MCF 10A (cell line): ENCODE measurements at regions not wholly inside any gene's neighbourhood (a gene's known extent, or its start where the extent isn't known, plus 50 kb on each side); places are given as distances from the start of the nearest gene placed in this dataset.

Source experiments
- BruUV-seq: library from RNA; stranded (reverse); fragments of 400-500 nt; replicated peaks from 2 replicates; lab custom pipeline; 2021; lab: Mats Ljungman, UMichigan
- CTCF ChIA-PET: fragments of 300-600 bp; sonication (Branson Sonifier 250); formaldehyde crosslinking; extraction: SDS; loops from one replicate; lab custom pipeline; 2021; ENCODE audit warnings: antibody characterized with exemption, inconsistent platforms; lab: Yijun Ruan, JAX
- POLR2A ChIA-PET: fragments of 300-600, 350-650 bp; sonication (Branson Sonifier 250); formaldehyde crosslinking; extraction: SDS; loops from one replicate; lab custom pipeline; 2020; ENCODE audit warnings: antibody characterized with exemption, inconsistent platforms; lab: Yijun Ruan, JAX
- DNase-seq: peaks from one replicate; pipeline ENCODE4 v3.0.0-alpha.2; 2018; ENCODE audit not compliant: unreplicated experiment
- H3K27ac Mint-ChIP-seq: one replicate; pipeline ENCODE4 v1.8.0; 2022; ENCODE audit warnings: mild to moderate bottlenecking, low read depth, mixed read lengths; ENCODE audit not compliant: unreplicated experiment
- H3K27me3 Mint-ChIP-seq: one replicate; pipeline ENCODE4 v1.8.0; 2022; ENCODE audit warnings: mixed read lengths; ENCODE audit not compliant: insufficient read depth, unreplicated experiment
- H3K36me3 Mint-ChIP-seq: one replicate; pipeline ENCODE4 v1.8.0; 2022; ENCODE audit warnings: mild to moderate bottlenecking, moderate library complexity, mixed read lengths; ENCODE audit not compliant: insufficient read depth, unreplicated experiment
- H3K4me1 Mint-ChIP-seq: one replicate; pipeline ENCODE4 v1.8.0; 2022; ENCODE audit warnings: mixed read lengths; ENCODE audit not compliant: insufficient read depth, unreplicated experiment
- H3K4me3 Mint-ChIP-seq: one replicate; pipeline ENCODE4 v1.8.0; 2022; ENCODE audit warnings: mild to moderate bottlenecking, moderate library complexity, mixed read lengths; ENCODE audit not compliant: unreplicated experiment
- H3K9me3 Mint-ChIP-seq: one replicate; pipeline ENCODE4 v1.8.0; 2022; ENCODE audit warnings: mixed read lengths; ENCODE audit not compliant: unreplicated experiment
- CTCF ChIP-seq: fragments of 200-600 bp; IDR thresholded peaks from one replicate; pipeline ENCODE4 v1.8.0; 2022; ENCODE audit warnings: antibody characterized with exemption, mild to moderate bottlenecking; ENCODE audit not compliant: unreplicated experiment
- intact Hi-C: fragments of 100-400 bp; cut with micrococcal nuclease; formaldehyde crosslinking; loops from 2 replicates; pipeline ENCODE4 v1.14.1; 2022

GRCh38 chr22:19656541-19657251, 57.6 kb upstream of the SEPTIN5 start:
- POLR2A ChIA-PET = no interaction called here
- peaks cover 13% of the 10 kb centered on the region for H3K27me3 Mint-ChIP-seq
- CTCF ChIA-PET = no interaction called here
- no peaks in the 10 kb centered on the region for H3K36me3 Mint-ChIP-seq
- DNase-seq = no peak
- no peaks in the 10 kb centered on the region for H3K9me3 Mint-ChIP-seq
- H3K4me3 Mint-ChIP-seq = no peak overlapping the region
- intact Hi-C loops = no loop called here
- no peak for TF ChIP-seq CTCF
- H3K27ac Mint-ChIP-seq = no peak overlapping the region
- BruUV-seq = no TSS peak
- no peaks in the 10 kb centered on the region for H3K4me1 Mint-ChIP-seq

GRCh38 chr22:19657252-19658056, 56.8 kb upstream of the SEPTIN5 start:
- DNase-seq = no peak
- Mint-ChIP-seq H3K27ac (no peak overlapping the region), H3K27me3 (peaks cover 6% of the 10 kb centered on the region), H3K4me3 (no peak overlapping the region), H3K36me3 (no peaks in the 10 kb centered on the region), H3K4me1 (no peaks in the 10 kb centered on the region), H3K9me3 (no peaks in the 10 kb centered on the region)
- ChIA-PET CTCF (no interaction called here), POLR2A (no interaction called here)
- no peak for TF ChIP-seq CTCF
- intact Hi-C loops = no loop called here
- BruUV-seq = no TSS peak

GRCh38 chr22:19658057-19658966, 56.0 kb upstream of the SEPTIN5 start:
- H3K4me3 Mint-ChIP-seq = no peak overlapping the region
- no peaks in the 10 kb centered on the region for H3K27me3 Mint-ChIP-seq
- H3K9me3 Mint-ChIP-seq = no peaks in the 10 kb centered on the region
- intact Hi-C loops = no loop called here
- H3K4me1 Mint-ChIP-seq = peaks cover 5% of the 10 kb centered on the region
- ChIA-PET POLR2A (no interaction called here), CTCF (no interaction called here)
- no peak overlapping the region for H3K27ac Mint-ChIP-seq
- BruUV-seq = no TSS peak
- DNase-seq = no peak
- no peak for TF ChIP-seq CTCF
- no peaks in the 10 kb centered on the region for H3K36me3 Mint-ChIP-seq
